ENCODE measurements at regions not wholly inside any gene's neighbourhood (a gene's known extent, or its start where the extent isn't known, plus 50 kb on each side); places are given as distances from the start of the nearest gene placed in this dataset.
"Not testable (repeated sequence)": the region's sequence is repeated elsewhere in the genome, so short reads cannot be mapped to it uniquely, and the experiment has no call there.

GRCh38 chr3:6657591-6657990 lies 203.3 kb upstream of the GRM7 start:
- DNase-seq = no peak

GRCh38 chr3:6667354-6667753 lies 193.6 kb upstream of the GRM7 start:
- DNase-seq = no peak

- DNase-seq = no peak
Measured at GRCh38 chr3:6671363-6671762, 189.6 kb upstream of the GRM7 start.

GRCh38 chr3:6679510-6679909 lies 181.4 kb upstream of the GRM7 start:
- DNase-seq = no peak

GRCh38 chr3:6680119-6680806 lies 180.7 kb upstream of the GRM7 start:
- DNase-seq = no peak

GRCh38 chr3:6697285-6697684 lies 163.6 kb upstream of the GRM7 start:
- no peak for DNase-seq

GRCh38 chr3:6697722-6698121 lies 163.2 kb upstream of the GRM7 start:
- DNase-seq = no peak

GRCh38 chr3:6704817-6705216 lies 156.1 kb upstream of the GRM7 start:
- DNase-seq = not testable (repeated sequence)

- DNase-seq = no peak
Measured at GRCh38 chr3:6706777-6707176, 154.1 kb upstream of the GRM7 start.

- no peak for DNase-seq
Measured at GRCh38 chr3:6709178-6709577, 151.7 kb upstream of the GRM7 start.

- no peak for DNase-seq
Measured at GRCh38 chr3:6714962-6715361, 146.0 kb upstream of the GRM7 start.

GRCh38 chr3:6716420-6716819 lies 144.5 kb upstream of the GRM7 start:
- no peak for DNase-seq

GRCh38 chr3:6717026-6717943 lies 143.6 kb upstream of the GRM7 start:
- DNase-seq = no peak

- DNase-seq = no peak
Measured at GRCh38 chr3:6719999-6720398, 140.9 kb upstream of the GRM7 start.

- DNase-seq = no peak
Measured at GRCh38 chr3:6721491-6721890, 139.4 kb upstream of the GRM7 start.

- DNase-seq = no peak
Measured at GRCh38 chr3:6723205-6723604, 137.7 kb upstream of the GRM7 start.

GRCh38 chr3:6726811-6727210 lies 134.1 kb upstream of the GRM7 start:
- DNase-seq = no peak

- DNase-seq = no peak
Measured at GRCh38 chr3:6732807-6733206, 128.1 kb upstream of the GRM7 start.

- DNase-seq = no peak
Measured at GRCh38 chr3:6733699-6734394, 127.1 kb upstream of the GRM7 start.

GRCh38 chr3:6734395-6734746 lies 126.5 kb upstream of the GRM7 start:
- no peak for DNase-seq

GRCh38 chr3:6736836-6737629 lies 123.9 kb upstream of the GRM7 start:
- no peak for DNase-seq

GRCh38 chr3:6737630-6738029 lies 123.3 kb upstream of the GRM7 start:
- no peak for DNase-seq

- no peak for DNase-seq
Measured at GRCh38 chr3:6739288-6739687, 121.6 kb upstream of the GRM7 start.
